Activated CD4-positive, alpha-beta T cell treated with anti-CD3 and anti-CD28 coated beads for 36 hours (primary cell): ENCODE measurements at regions not wholly inside any gene's neighbourhood (a gene's known extent, or its start where the extent isn't known, plus 50 kb on each side); places are given as distances from the start of the nearest gene placed in this dataset.

Experiments
- ATAC-seq: fragments of 200-7000 bp; cut with Tn5 transposase; one replicate; pipeline ENCODE4 v1.10.0; 2021; ENCODE audit warnings: mild to moderate bottlenecking, moderate library complexity
- CTCF ChIA-PET: fragments of 350-600 bp; sonication (Branson Sonifier 250); formaldehyde crosslinking; loops from one replicate; lab custom pipeline; 2021; ENCODE audit warnings: antibody characterized with exemption; lab: Charles Lee
- POLR2A ChIA-PET: fragments of 350-600 bp; sonication (Branson Sonifier 250); formaldehyde crosslinking; loops from one replicate; lab custom pipeline; 2021; ENCODE audit warnings: antibody characterized with exemption, inconsistent platforms; lab: Charles Lee
- DNase-seq: peaks from one replicate; pipeline ENCODE4 v3.0.0-alpha.2; 2020
- H3K27ac Mint-ChIP-seq: one replicate; pipeline ENCODE4 v1.8.0; 2021; ENCODE audit warnings: mixed read lengths
- H3K27me3 Mint-ChIP-seq: one replicate; pipeline ENCODE4 v1.8.0; 2021; ENCODE audit warnings: mixed read lengths
- H3K36me3 Mint-ChIP-seq: one replicate; pipeline ENCODE4 v1.8.0; 2021; ENCODE audit warnings: low read depth, mixed read lengths
- H3K4me1 Mint-ChIP-seq: one replicate; pipeline ENCODE4 v1.8.0; 2021; ENCODE audit warnings: mixed read lengths
- H3K4me3 Mint-ChIP-seq: one replicate; pipeline ENCODE4 v1.8.0; 2021; ENCODE audit warnings: mild to moderate bottlenecking, moderate library complexity, mixed read lengths
- H3K9me3 Mint-ChIP-seq: one replicate; pipeline ENCODE4 v1.8.0; 2021; ENCODE audit warnings: low read depth, mixed read lengths
- intact Hi-C, 2 experiments: fragments of 100-400 bp; cut with DNase I in 1 of 2; cut with micrococcal nuclease in 1 of 2; formaldehyde crosslinking; loops; one replicate each; pipeline versions ENCODE4 v1.14.2 to v1.15.1; 2022 to 2024; cut with DNase I, micrococcal nuclease

- intact Hi-C loops: no loop called here
- Mint-ChIP-seq H3K4me3 (no peak overlapping the region), H3K36me3 (no peaks in the 10 kb centered on the region), H3K4me1 (peaks cover 2% of the 10 kb centered on the region), H3K27ac (no peak overlapping the region), H3K27me3 (no peaks in the 10 kb centered on the region), H3K9me3 (no peaks in the 10 kb centered on the region)
- DNase-seq (no peak), ATAC-seq (peak; percentile 16)
- CTCF ChIA-PET: no interaction called here
- POLR2A ChIA-PET: no interaction called here
Observed at GRCh38 chr7:436367-437128, 83.1 kb downstream of the PDGFA start.

GRCh38 chr7:437329-438251 lies 82.1 kb downstream of the PDGFA start:
- ChIA-PET CTCF (interaction anchor here (0.6 kb wide), 1 partner anchor 90 kb away, joined by 3 read pairs; no protein-coding TSS in a partner anchor), POLR2A (no interaction called here)
- H3K27ac Mint-ChIP-seq: no peak overlapping the region
- H3K4me3 Mint-ChIP-seq: no peak overlapping the region
- DNase-seq (no peak), ATAC-seq (no peak)
- H3K36me3 Mint-ChIP-seq: no peaks in the 10 kb centered on the region
- no peaks in the 10 kb centered on the region for H3K9me3 Mint-ChIP-seq
- intact Hi-C loops: no loop called here
- peaks cover 2% of the 10 kb centered on the region for H3K4me1 Mint-ChIP-seq
- H3K27me3 Mint-ChIP-seq: no peaks in the 10 kb centered on the region

GRCh38 chr7:438361-438760 lies 81.3 kb downstream of the PDGFA start:
- no peaks in the 10 kb centered on the region for H3K36me3 Mint-ChIP-seq
- ATAC-seq: no peak
- intact Hi-C loops: no loop called here
- no peak for DNase-seq
- H3K4me1 Mint-ChIP-seq: peaks cover 2% of the 10 kb centered on the region
- H3K9me3 Mint-ChIP-seq: no peaks in the 10 kb centered on the region
- ChIA-PET CTCF (interaction anchor here (0.6 kb wide), 1 partner anchor 89 kb away, joined by 3 read pairs; no protein-coding TSS in a partner anchor), POLR2A (no interaction called here)
- H3K27me3 Mint-ChIP-seq: no peaks in the 10 kb centered on the region
- no peak overlapping the region for H3K27ac Mint-ChIP-seq
- H3K4me3 Mint-ChIP-seq: no peak overlapping the region

GRCh38 chr7:438916-439315 lies 80.7 kb downstream of the PDGFA start:
- Mint-ChIP-seq H3K36me3 (no peaks in the 10 kb centered on the region), H3K4me1 (peaks cover 2% of the 10 kb centered on the region), H3K4me3 (no peak overlapping the region), H3K27ac (no peak overlapping the region), H3K27me3 (no peaks in the 10 kb centered on the region), H3K9me3 (no peaks in the 10 kb centered on the region)
- ATAC-seq: no peak
- DNase-seq: no peak
- CTCF ChIA-PET: no interaction called here
- POLR2A ChIA-PET: no interaction called here
- intact Hi-C loops: no loop called here

GRCh38 chr7:440059-440749 lies 79.4 kb downstream of the PDGFA start:
- H3K4me1 Mint-ChIP-seq: peaks cover 2% of the 10 kb centered on the region
- no peak for DNase-seq
- no peak overlapping the region for H3K27ac Mint-ChIP-seq
- ChIA-PET POLR2A (no interaction called here), CTCF (no interaction called here)
- ATAC-seq: no peak
- intact Hi-C loops: no loop called here
- H3K4me3 Mint-ChIP-seq: no peak overlapping the region
- no peaks in the 10 kb centered on the region for H3K27me3 Mint-ChIP-seq
- no peaks in the 10 kb centered on the region for H3K36me3 Mint-ChIP-seq
- H3K9me3 Mint-ChIP-seq: no peaks in the 10 kb centered on the region

GRCh38 chr7:441684-442421 lies 77.8 kb downstream of the PDGFA start:
- no peak overlapping the region for H3K27ac Mint-ChIP-seq
- ATAC-seq (no peak), DNase-seq (no peak)
- no peak overlapping the region for H3K4me3 Mint-ChIP-seq
- POLR2A ChIA-PET: no interaction called here
- CTCF ChIA-PET: no interaction called here
- H3K27me3 Mint-ChIP-seq: no peaks in the 10 kb centered on the region
- H3K36me3 Mint-ChIP-seq: no peaks in the 10 kb centered on the region
- no peaks in the 10 kb centered on the region for H3K4me1 Mint-ChIP-seq
- H3K9me3 Mint-ChIP-seq: no peaks in the 10 kb centered on the region
- intact Hi-C loops: no loop called here

- ChIA-PET POLR2A (no interaction called here), CTCF (no interaction called here)
- H3K4me1 Mint-ChIP-seq: no peaks in the 10 kb centered on the region
- H3K27ac Mint-ChIP-seq: no peak overlapping the region
- H3K9me3 Mint-ChIP-seq: no peaks in the 10 kb centered on the region
- ATAC-seq (no peak), DNase-seq (no peak)
- H3K27me3 Mint-ChIP-seq: no peaks in the 10 kb centered on the region
- intact Hi-C loops: no loop called here
- H3K36me3 Mint-ChIP-seq: no peaks in the 10 kb centered on the region
- no peak overlapping the region for H3K4me3 Mint-ChIP-seq
Observed at GRCh38 chr7:442457-442856, 77.2 kb downstream of the PDGFA start.

GRCh38 chr7:443279-443833 lies 76.3 kb downstream of the PDGFA start:
- no peak for DNase-seq

GRCh38 chr7:444606-445005 lies 75.0 kb downstream of the PDGFA start:
- H3K9me3 Mint-ChIP-seq: no peaks in the 10 kb centered on the region
- no peak for DNase-seq
- no peak overlapping the region for H3K4me3 Mint-ChIP-seq
- intact Hi-C loops: no loop called here
- CTCF ChIA-PET: no interaction called here
- H3K36me3 Mint-ChIP-seq: no peaks in the 10 kb centered on the region
- ATAC-seq: no peak
- POLR2A ChIA-PET: no interaction called here
- no peak overlapping the region for H3K27ac Mint-ChIP-seq
- H3K27me3 Mint-ChIP-seq: no peaks in the 10 kb centered on the region
- no peaks in the 10 kb centered on the region for H3K4me1 Mint-ChIP-seq

More at GRCh38 chr7:443279-443833, 76.3 kb downstream of the PDGFA start:
- no peak for ATAC-seq
- Mint-ChIP-seq H3K9me3 (no peaks in the 10 kb centered on the region), H3K27ac (no peak overlapping the region), H3K36me3 (no peaks in the 10 kb centered on the region), H3K27me3 (no peaks in the 10 kb centered on the region), H3K4me1 (no peaks in the 10 kb centered on the region), H3K4me3 (no peak overlapping the region)
- ChIA-PET POLR2A (no interaction called here), CTCF (no interaction called here)
- intact Hi-C loops: no loop called here

- ChIA-PET POLR2A (no interaction called here), CTCF (no interaction called here)
- Mint-ChIP-seq H3K4me3 (no peak overlapping the region), H3K27me3 (no peaks in the 10 kb centered on the region), H3K4me1 (no peaks in the 10 kb centered on the region), H3K36me3 (no peaks in the 10 kb centered on the region), H3K27ac (no peak overlapping the region), H3K9me3 (no peaks in the 10 kb centered on the region)
- no peak for ATAC-seq
- no peak for DNase-seq
- intact Hi-C loops: no loop called here
Observed at GRCh38 chr7:445020-445419, 74.6 kb downstream of the PDGFA start.
